Astrocyte (in vitro differentiated cells and primary cell): ENCODE measurements at regions not wholly inside any gene's neighbourhood (a gene's known extent, or its start where the extent isn't known, plus 50 kb on each side); places are given as distances from the start of the nearest gene placed in this dataset.

ENCODE experiments used
- DNase-seq: peaks from one replicate; pipeline ENCODE4 v3.0.0-alpha.2; 2010; ENCODE audit warnings: low read depth
- FAIRE-seq: peaks from 2 replicates; lab custom pipeline; 2011; peaks lifted over from hg19 to GRCh38; lab: Jason Lieb, UNC
- H2AFZ ChIP-seq: 2 replicates; pipeline ENCODE4 v1.6.0; 2012; ENCODE audit warnings: low read depth, low read length, inconsistent platforms
- H3K27ac ChIP-seq: 2 replicates; pipeline ENCODE4 v1.5.1; 2011; ENCODE audit warnings: low read depth, low read length, inconsistent platforms
- H3K27me3 ChIP-seq: 2 replicates; pipeline ENCODE4 v1.6.0; 2011; ENCODE audit warnings: low read length, inconsistent platforms; ENCODE audit not compliant: insufficient read depth
- H3K36me3 ChIP-seq: 2 replicates; pipeline ENCODE4 v1.5.1; 2011; ENCODE audit warnings: low read length, inconsistent platforms; ENCODE audit not compliant: insufficient read depth
- H3K4me1 ChIP-seq: 2 replicates; pipeline ENCODE4 v1.5.1; 2011; ENCODE audit warnings: low read length, inconsistent platforms; ENCODE audit not compliant: insufficient read depth
- H3K4me2 ChIP-seq: 2 replicates; pipeline ENCODE4 v1.6.0; 2012; ENCODE audit warnings: low read length, inconsistent platforms
- H3K4me3 ChIP-seq: 2 replicates; pipeline ENCODE4 v1.5.1; 2011; ENCODE audit warnings: low read depth, mild to moderate bottlenecking, low read length, inconsistent platforms; ENCODE audit not compliant: insufficient read depth
- H3K79me2 ChIP-seq: 2 replicates; pipeline ENCODE4 v1.6.0; 2012; ENCODE audit warnings: mild to moderate bottlenecking, low read length, inconsistent platforms; ENCODE audit not compliant: insufficient read depth
- H3K9ac ChIP-seq: 2 replicates; pipeline ENCODE4 v1.6.0; 2012; ENCODE audit warnings: mild to moderate bottlenecking, low read length, inconsistent platforms
- H3K9me3 ChIP-seq: 2 replicates; pipeline ENCODE4 v1.5.1; 2012; ENCODE audit warnings: low read depth, mild to moderate bottlenecking, low read length, inconsistent platforms; ENCODE audit not compliant: insufficient read depth
- H4K20me1 ChIP-seq: 2 replicates; pipeline ENCODE4 v1.6.0; 2012; ENCODE audit warnings: low read length, inconsistent platforms; ENCODE audit not compliant: insufficient read depth
- H3K27ac Mint-ChIP-seq: one replicate; pipeline ENCODE4 v1.8.0; 2021; ENCODE audit warnings: mild to moderate bottlenecking, mixed read lengths; ENCODE audit not compliant: unreplicated experiment
- H3K27me3 Mint-ChIP-seq: one replicate; pipeline ENCODE4 v1.8.0; 2021; ENCODE audit warnings: low read depth, mixed read lengths; ENCODE audit not compliant: unreplicated experiment
- H3K36me3 Mint-ChIP-seq: one replicate; pipeline ENCODE4 v1.8.0; 2021; ENCODE audit warnings: low read depth, mixed read lengths; ENCODE audit not compliant: unreplicated experiment
- H3K4me1 Mint-ChIP-seq: one replicate; pipeline ENCODE4 v1.8.0; 2021; ENCODE audit warnings: low read depth, mixed read lengths; ENCODE audit not compliant: unreplicated experiment
- H3K4me3 Mint-ChIP-seq: one replicate; pipeline ENCODE4 v1.8.0; 2021; ENCODE audit warnings: mild to moderate bottlenecking, moderate library complexity, mixed read lengths; ENCODE audit not compliant: unreplicated experiment
- H3K9me3 Mint-ChIP-seq: one replicate; pipeline ENCODE4 v1.8.0; 2021; ENCODE audit warnings: mild to moderate bottlenecking, mixed read lengths; ENCODE audit not compliant: unreplicated experiment
- CTCF ChIP-seq: IDR thresholded peaks from 2 replicates; pipeline ENCODE4 v1.5.1; 2011; ENCODE audit warnings: low read depth, mild to moderate bottlenecking, inconsistent platforms, low read length, moderate library complexity; ENCODE audit not compliant: insufficient read depth
- EZH2 ChIP-seq: IDR thresholded peaks from 2 replicates; pipeline ENCODE4 v1.6.1; 2012; ENCODE audit warnings: mild to moderate bottlenecking, low read length, inconsistent platforms; ENCODE audit not compliant: insufficient read depth

- DNase-seq = no peak
- Histone ChIP-seq H3K4me3 (no peak overlapping the region), H3K36me3 (no peaks in the 10 kb centered on the region), H3K27ac (no peak overlapping the region), H3K79me2 (no peaks in the 10 kb centered on the region), H3K4me2 (no peak overlapping the region), H3K4me1 (no peaks in the 10 kb centered on the region), H2AFZ (no peak overlapping the region), H4K20me1 (no peaks in the 10 kb centered on the region), H3K9me3 (no peaks in the 10 kb centered on the region), H3K27me3 (no peaks in the 10 kb centered on the region), H3K9ac (no peak overlapping the region)
- Mint-ChIP-seq H3K27me3 (no peaks in the 10 kb centered on the region), H3K36me3 (peaks cover 1% of the 10 kb centered on the region), H3K27ac (no peak overlapping the region), H3K4me1 (no peaks in the 10 kb centered on the region), H3K4me3 (no peak overlapping the region), H3K9me3 (no peaks in the 10 kb centered on the region)
- no peak for FAIRE-seq
- TF ChIP-seq EZH2 = no peak
- no peak for TF ChIP-seq CTCF
Measured at GRCh38 chr18:30121397-30121796, 921.1 kb downstream of the DSC3 start.

GRCh38 chr18:30113454-30113853 is 929.1 kb downstream of the DSC3 start:
- H3K9me3 ChIP-seq = no peaks in the 10 kb centered on the region
- no peak overlapping the region for H3K27ac ChIP-seq
- H3K4me3 ChIP-seq = no peak overlapping the region
- no peaks in the 10 kb centered on the region for H3K36me3 Mint-ChIP-seq
- H4K20me1 ChIP-seq = no peaks in the 10 kb centered on the region
- H3K4me2 ChIP-seq = no peak overlapping the region
- H3K27me3 Mint-ChIP-seq = no peaks in the 10 kb centered on the region
- TF ChIP-seq CTCF (no peak), EZH2 (no peak)
- no peak overlapping the region for H2AFZ ChIP-seq
- FAIRE-seq (no peak), DNase-seq (no peak)
- H3K4me1 Mint-ChIP-seq = no peaks in the 10 kb centered on the region
- H3K4me1 ChIP-seq = no peaks in the 10 kb centered on the region
- H3K27ac Mint-ChIP-seq = no peak overlapping the region
- H3K36me3 ChIP-seq = no peaks in the 10 kb centered on the region
- H3K4me3 Mint-ChIP-seq = no peak overlapping the region
- H3K9me3 Mint-ChIP-seq = no peaks in the 10 kb centered on the region
- H3K9ac ChIP-seq = no peak overlapping the region
- no peaks in the 10 kb centered on the region for H3K27me3 ChIP-seq
- H3K79me2 ChIP-seq = no peaks in the 10 kb centered on the region

GRCh38 chr18:30106356-30106755 is 936.2 kb downstream of the DSC3 start:
- Histone ChIP-seq H3K27me3 (no peaks in the 10 kb centered on the region), H3K9ac (no peak overlapping the region), H3K4me3 (no peak overlapping the region), H3K36me3 (no peaks in the 10 kb centered on the region), H3K79me2 (no peaks in the 10 kb centered on the region), H3K4me2 (no peak overlapping the region), H3K27ac (no peak overlapping the region), H4K20me1 (no peaks in the 10 kb centered on the region), H3K9me3 (no peaks in the 10 kb centered on the region), H2AFZ (no peak overlapping the region), H3K4me1 (no peaks in the 10 kb centered on the region)
- Mint-ChIP-seq H3K9me3 (no peaks in the 10 kb centered on the region), H3K27ac (no peak overlapping the region), H3K4me1 (no peaks in the 10 kb centered on the region), H3K27me3 (no peaks in the 10 kb centered on the region), H3K36me3 (no peaks in the 10 kb centered on the region), H3K4me3 (no peak overlapping the region)
- DNase-seq (no peak), FAIRE-seq (no peak)
- no peak for TF ChIP-seq CTCF
